Spleen (tissue), 11 donors: ENCODE measurements at regions not wholly inside any gene's neighbourhood (a gene's known extent, or its start where the extent isn't known, plus 50 kb on each side); places are given as distances from the start of the nearest gene placed in this dataset.

Source experiments
- DNase-seq: peaks from one replicate; pipeline ENCODE4 v3.0.0-alpha.2; 2020
- H3K27ac ChIP-seq, 8 donors: fragments of 200-600 bp; sonication (generic) in 7 of 8; 1 replicate in 4 of 8; 2 replicates in 4 of 8; pipeline versions ENCODE4 v1.5.0 to v1.8.0; 2016 to 2021; ENCODE audit warnings: inconsistent platforms in 4 of 8, mild to moderate bottlenecking in 4 of 8, moderate library complexity in 1 of 8
- H3K27me3 ChIP-seq, 7 donors: fragments of 200-600 bp; sonication (generic) in 6 of 7; replicated peaks in 1 of 7; 1 replicate in 4 of 7; 2 replicates in 3 of 7; pipeline versions ENCODE4 v1.5.0 to v1.8.0; 2016 to 2021; ENCODE audit warnings: inconsistent platforms in 3 of 7, mild to moderate bottlenecking in 1 of 7
- H3K36me3 ChIP-seq, 6 donors: fragments of 200-600 bp; sonication (generic) in 5 of 6; 1 replicate in 4 of 6; 2 replicates in 2 of 6; pipeline versions ENCODE4 v1.5.0 to v1.8.0; 2016 to 2021; ENCODE audit warnings: inconsistent platforms in 2 of 6
- H3K4me1 ChIP-seq, 6 donors: fragments of 200-600 bp; sonication (generic) in 5 of 6; 1 replicate in 3 of 6; 2 replicates in 3 of 6; pipeline versions ENCODE4 v1.5.0 to v1.8.0; 2016 to 2021; ENCODE audit warnings: inconsistent platforms in 3 of 6
- H3K4me3 ChIP-seq, 8 donors: fragments of 200-600 bp; sonication (generic) in 7 of 8; 1 replicate in 4 of 8; 2 replicates in 4 of 8; pipeline versions ENCODE4 v1.5.0 to v1.8.0; 2016 to 2021; ENCODE audit warnings: inconsistent platforms in 4 of 8, mild to moderate bottlenecking in 4 of 8, moderate library complexity in 2 of 8
- H3K9me3 ChIP-seq, 8 donors: fragments of 200-600 bp; sonication (generic) in 7 of 8; 1 replicate in 4 of 8; 2 replicates in 4 of 8; pipeline versions ENCODE4 v1.5.0 to v1.8.0; 2016 to 2021; ENCODE audit warnings: inconsistent platforms in 4 of 8
- CTCF ChIP-seq, 11 experiments: fragments of 200-600 bp in 7 of 11; fragments of 450-650 bp in 4 of 11; sonication (generic) in 4 of 11; IDR thresholded peaks in 8 of 11; conservative IDR thresholded peaks in 3 of 11; 1 replicate in 7 of 11; 2 replicates in 4 of 11; pipeline versions ENCODE4 v1.4.0 to v1.8.0; 2016 to 2021; ENCODE audit warnings: antibody characterized with exemption in 11 of 11, inconsistent platforms in 4 of 11, mild to moderate bottlenecking in 1 of 11
- POLR2A ChIP-seq, 3 donors: fragments of 450-650 bp; IDR thresholded peaks; one replicate each; pipeline ENCODE4 v1.5.1; 2017; ENCODE audit warnings: antibody characterized with exemption in 3 of 3, mild to moderate bottlenecking in 1 of 3
- POLR2AphosphoS5 ChIP-seq, 3 donors: sonication (generic); formaldehyde crosslinking; IDR thresholded peaks; one replicate each; pipeline ENCODE4 v1.5.1; 2017; ENCODE audit warnings: antibody characterized with exemption in 3 of 3
- WGBS, 5 donors: extraction: QIAGEN DNeasy Blood & Tissue Kit in 3 of 5; methylation state at CpG; one replicate each; pipeline versions ENCODE4 v1.1.5 to v1.1.7; 2013 to 2018; 5-methylcytosine and 5-hydroxymethylcytosine counted together
- intact Hi-C: fragments of 100-400 bp; cut with DNase I; formaldehyde crosslinking; loops from one replicate; pipeline ENCODE4 v1.15.0; 2023; ENCODE audit warnings: low total_unique reads
- donor health status: healthy with polysubstance abuse.
- donor health status: DM: no; HTN: no; CAD: no; lungs with moderate emphysema.
- donor health status: DM: no; HTN: no; CAD: no.
- donor health status: Bipolar disorder and iron deficiency.
- donor health status: healthy.
- donor health status: DM: no; HTN: no; CAD: no.
- donor health status: DM: yes; HTN: yes; CAD: no.

GRCh38 chr12:77323788-77324415, 258.5 kb upstream of the E2F7 start:
- Histone ChIP-seq H3K4me1 (peaks cover 0 to 25% (median 15%) of the 10 kb centered on the region in 6 donors), H3K36me3 (no peaks in the 10 kb centered on the region), H3K4me3 (peak overlapping the region in 3 of 8 donors; percentile 47 to 67 (median 67)), H3K9me3 (no peaks in the 10 kb centered on the region), H3K27me3 (peaks cover 0 to 51% (median 10%) of the 10 kb centered on the region in 7 donors), H3K27ac (no peak overlapping the region)
- TF ChIP-seq CTCF (IDR thresholded peaks at IDR 0.05 in 8 of 11, conservative IDR thresholded peaks at IDR 0.05 in 3 of 11) (no peak), POLR2AphosphoS5 (IDR thresholded peaks at IDR 0.05) (no peak), POLR2A (IDR thresholded peaks at IDR 0.05) (no peak)
- WGBS, 5 donors, result 72 to 85% (median 76%) methylated on average over 6 of the region's 6 CpGs
- intact Hi-C loops, result no loop called here
- DNase-seq, result no peak

GRCh38 chr12:77319166-77319565, 253.8 kb upstream of the E2F7 start:
- 82 to 91% (median 85%) methylated on average over 2 of the region's 2 CpGs for WGBS, 5 donors
- Histone ChIP-seq H3K27me3 (peaks cover 0 to 14% (median 0%) of the 10 kb centered on the region in 7 donors), H3K4me1 (peaks cover 0 to 4% (median 1%) of the 10 kb centered on the region in 6 donors), H3K27ac (no peak overlapping the region), H3K9me3 (no peaks in the 10 kb centered on the region), H3K4me3 (no peak overlapping the region), H3K36me3 (no peaks in the 10 kb centered on the region)
- intact Hi-C loops, result no loop called here
- DNase-seq, result no peak
- no peak for TF ChIP-seq CTCF (IDR thresholded peaks at IDR 0.05 in 8 of 11, conservative IDR thresholded peaks at IDR 0.05 in 3 of 11)
- TF ChIP-seq POLR2AphosphoS5 (IDR thresholded peaks at IDR 0.05), result no peak
- no peak for TF ChIP-seq POLR2A (IDR thresholded peaks at IDR 0.05)

- intact Hi-C loops, result no loop called here
- TF ChIP-seq CTCF (IDR thresholded peaks at IDR 0.05 in 8 of 11, conservative IDR thresholded peaks at IDR 0.05 in 3 of 11), result no peak
- no peak for TF ChIP-seq POLR2A (IDR thresholded peaks at IDR 0.05)
- no peak for TF ChIP-seq POLR2AphosphoS5 (IDR thresholded peaks at IDR 0.05)
- Histone ChIP-seq H3K4me3 (no peak overlapping the region), H3K27ac (no peak overlapping the region), H3K27me3 (no peaks in the 10 kb centered on the region), H3K4me1 (no peaks in the 10 kb centered on the region), H3K36me3 (no peaks in the 10 kb centered on the region), H3K9me3 (no peaks in the 10 kb centered on the region)
- WGBS, 5 donors, result 74 to 89% (median 86%) methylated on average over 3 of the region's 3 CpGs
- DNase-seq, result no peak
Observed at GRCh38 chr12:77315407-77315806, 250.0 kb upstream of the E2F7 start.

- intact Hi-C loops, result no loop called here
- Histone ChIP-seq H3K27me3 (no peaks in the 10 kb centered on the region), H3K36me3 (no peaks in the 10 kb centered on the region), H3K9me3 (no peaks in the 10 kb centered on the region), H3K4me1 (no peaks in the 10 kb centered on the region), H3K4me3 (no peak overlapping the region), H3K27ac (no peak overlapping the region)
- DNase-seq, result no peak
- no peak for TF ChIP-seq CTCF (IDR thresholded peaks at IDR 0.05 in 8 of 11, conservative IDR thresholded peaks at IDR 0.05 in 3 of 11)
- TF ChIP-seq POLR2A (IDR thresholded peaks at IDR 0.05), result no peak
- no peak for TF ChIP-seq POLR2AphosphoS5 (IDR thresholded peaks at IDR 0.05)
- WGBS, 5 donors, result 55 to 79% (median 62%) methylated on average over 2 of the region's 2 CpGs
Observed at GRCh38 chr12:77314378-77315052, 249.1 kb upstream of the E2F7 start.
